Uterus (tissue), 2 donors: ENCODE measurements at regions not wholly inside any gene's neighbourhood (a gene's known extent, or its start where the extent isn't known, plus 50 kb on each side); places are given as distances from the start of the nearest gene placed in this dataset.

Experiments
- POLR2A ChIP-seq, 2 donors: fragments of 450-650 bp; IDR thresholded peaks; one replicate each; pipeline ENCODE4 v1.6.1; 2016; ENCODE audit warnings: antibody characterized with exemption in 2 of 2, mild to moderate bottlenecking in 1 of 2, moderate library complexity in 1 of 2
- TF ChIP-seq, protein P1 (sequence below), 4 experiments: fragments of 200-600 bp in 2 of 4; fragments of 450-650 bp in 2 of 4; sonication (generic) in 2 of 4; IDR thresholded peaks; one replicate each; pipeline ENCODE4 v1.5.1; 2016 to 2019; ENCODE audit warnings: antibody characterized with exemption in 4 of 4, mild to moderate bottlenecking in 2 of 4, moderate library complexity in 1 of 4

GRCh38 chr5:3661755-3662296 lies 66.2 kb downstream of the IRX1 start:
- TF ChIP-seq POLR2A (IDR thresholded peaks at IDR 0.05), result no peak
- TF ChIP-seq, protein P1, sequence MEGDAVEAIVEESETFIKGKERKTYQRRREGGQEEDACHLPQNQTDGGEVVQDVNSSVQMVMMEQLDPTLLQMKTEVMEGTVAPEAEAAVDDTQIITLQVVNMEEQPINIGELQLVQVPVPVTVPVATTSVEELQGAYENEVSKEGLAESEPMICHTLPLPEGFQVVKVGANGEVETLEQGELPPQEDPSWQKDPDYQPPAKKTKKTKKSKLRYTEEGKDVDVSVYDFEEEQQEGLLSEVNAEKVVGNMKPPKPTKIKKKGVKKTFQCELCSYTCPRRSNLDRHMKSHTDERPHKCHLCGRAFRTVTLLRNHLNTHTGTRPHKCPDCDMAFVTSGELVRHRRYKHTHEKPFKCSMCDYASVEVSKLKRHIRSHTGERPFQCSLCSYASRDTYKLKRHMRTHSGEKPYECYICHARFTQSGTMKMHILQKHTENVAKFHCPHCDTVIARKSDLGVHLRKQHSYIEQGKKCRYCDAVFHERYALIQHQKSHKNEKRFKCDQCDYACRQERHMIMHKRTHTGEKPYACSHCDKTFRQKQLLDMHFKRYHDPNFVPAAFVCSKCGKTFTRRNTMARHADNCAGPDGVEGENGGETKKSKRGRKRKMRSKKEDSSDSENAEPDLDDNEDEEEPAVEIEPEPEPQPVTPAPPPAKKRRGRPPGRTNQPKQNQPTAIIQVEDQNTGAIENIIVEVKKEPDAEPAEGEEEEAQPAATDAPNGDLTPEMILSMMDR (IDR thresholded peaks at IDR 0.05), result no peak
